T-cell (primary cell): ENCODE measurements at regions not wholly inside any gene's neighbourhood (a gene's known extent, or its start where the extent isn't known, plus 50 kb on each side); places are given as distances from the start of the nearest gene placed in this dataset.

Source experiments
- ATAC-seq, 4 experiments: fragments of 200-7000 bp in 3 of 4; fragments of 150-1000 bp in 1 of 4; cut with Tn5 transposase; replicated peaks in 1 of 4; 1 replicate in 3 of 4; 2 replicates in 1 of 4; pipeline ENCODE4 v1.10.0; 2021; ENCODE audit warnings: moderate library complexity in 3 of 4, mild to moderate bottlenecking in 2 of 4, moderate number of reproducible peaks in 1 of 4
- CTCF ChIA-PET, 2 donors: fragments of 300-600 bp; sonication (Branson Sonifier 250); formaldehyde crosslinking; loops; one replicate each; lab custom pipeline; 2022; ENCODE audit warnings: antibody characterized with exemption in 2 of 2; lab: Charles Lee
- POLR2A ChIA-PET, 2 donors: fragments of 300-600 bp; sonication (Branson Sonifier 250); formaldehyde crosslinking; loops; one replicate each; lab custom pipeline; 2022; ENCODE audit warnings: antibody characterized with exemption in 2 of 2; lab: Charles Lee
- DNase-seq, 35 experiments: peaks; one replicate each; pipeline versions ENCODE4 v3.0.0 to v3.0.0-alpha.2; 2013 to 2023
- H3K27ac ChIP-seq: one replicate; pipeline ENCODE4 v1.5.1; 2013; ENCODE audit warnings: low read length
- H3K27me3 ChIP-seq, 2 experiments: replicated peaks in 1 of 2; 1 replicate in 1 of 2; 2 replicates in 1 of 2; pipeline versions ENCODE4 v1.6.1 to v1.7.0; 2013; ENCODE audit warnings: low read length in 1 of 2, mixed read lengths in 1 of 2; ENCODE audit not compliant: control insufficient read depth in 2 of 2, insufficient read depth in 2 of 2; ENCODE audit errors: extremely low read depth in 1 of 2
- H3K36me3 ChIP-seq, 2 donors: 1 replicate in 1 of 2; 2 replicates in 1 of 2; pipeline versions ENCODE4 v1.6.1 to v1.7.0; 2013; ENCODE audit warnings: low read length in 1 of 2; ENCODE audit not compliant: control insufficient read depth in 2 of 2, insufficient read depth in 1 of 2; ENCODE audit errors: extremely low read depth in 1 of 2
- H3K4me1 ChIP-seq, 2 experiments: 1 replicate in 1 of 2; 2 replicates in 1 of 2; pipeline versions ENCODE4 v1.6.1 to v1.7.0; 2013; ENCODE audit warnings: low read length in 2 of 2, mixed read lengths in 1 of 2; ENCODE audit not compliant: insufficient read depth in 2 of 2, control insufficient read depth in 1 of 2; ENCODE audit errors: extremely low read depth in 1 of 2
- H3K4me3 ChIP-seq, 2 donors: 1 replicate in 1 of 2; 2 replicates in 1 of 2; pipeline versions ENCODE4 v1.5.1 to v1.7.0; 2013; ENCODE audit warnings: mild to moderate bottlenecking in 2 of 2, low read length in 1 of 2, moderate library complexity in 1 of 2; ENCODE audit not compliant: control insufficient read depth in 1 of 2; ENCODE audit errors: extremely low read depth in 1 of 2
- H3K9me3 ChIP-seq: 2 replicates; pipeline ENCODE4 v1.7.0; 2013
- H3K27ac Mint-ChIP-seq, 2 donors: one replicate each; pipeline ENCODE4 v1.8.0; 2020 to 2021; ENCODE audit warnings: mild to moderate bottlenecking in 2 of 2, mixed read lengths in 2 of 2
- H3K27me3 Mint-ChIP-seq, 2 donors: one replicate each; pipeline ENCODE4 v1.8.0; 2021 to 2022; ENCODE audit warnings: mixed read lengths in 2 of 2
- H3K36me3 Mint-ChIP-seq: one replicate; pipeline ENCODE4 v1.8.0; 2021; ENCODE audit warnings: mixed read lengths
- H3K4me1 Mint-ChIP-seq, 3 donors: one replicate each; pipeline ENCODE4 v1.8.0; 2020 to 2022; ENCODE audit warnings: mixed read lengths in 3 of 3, mild to moderate bottlenecking in 1 of 3
- H3K4me3 Mint-ChIP-seq, 3 donors: one replicate each; pipeline ENCODE4 v1.8.0; 2020 to 2022; ENCODE audit warnings: mild to moderate bottlenecking in 3 of 3, mixed read lengths in 3 of 3, moderate library complexity in 3 of 3
- H3K9me3 Mint-ChIP-seq, 3 donors: one replicate each; pipeline ENCODE4 v1.8.0; 2020 to 2022; ENCODE audit warnings: mixed read lengths in 3 of 3
- WGBS: methylation state at CpG from one replicate; pipeline ENCODE4 v1.1.5; 2013; ENCODE audit warnings: missing lambda C conversion rate; ENCODE audit not compliant: insufficient coverage; 5-methylcytosine and 5-hydroxymethylcytosine counted together

DNA sequence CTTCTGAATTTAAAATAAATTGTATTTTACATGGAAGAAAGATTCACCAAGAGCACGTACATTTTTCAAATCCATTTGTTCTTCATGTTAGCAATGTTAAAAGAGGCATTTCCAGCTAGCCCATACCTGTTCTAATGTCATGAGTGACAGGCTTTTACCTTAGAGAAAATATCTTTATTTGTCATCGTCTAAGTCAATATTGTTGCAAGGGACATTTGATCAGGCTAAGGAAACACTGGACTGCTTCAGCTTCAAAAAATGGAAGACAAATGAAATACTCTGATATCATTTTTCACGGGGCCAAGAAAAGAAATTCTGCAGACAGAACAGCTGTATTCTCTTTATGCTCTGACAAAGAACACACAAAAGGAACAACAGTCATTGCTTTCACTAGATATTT is 207.7 kb downstream of the RCHY1 start:
- Histone ChIP-seq H3K4me1 (no peaks in the 10 kb centered on the region), H3K27me3 (peaks cover 0 to 4% of the 10 kb centered on the region in 2 experiments), H3K36me3 (no peaks in the 10 kb centered on the region), H3K27ac (no peak overlapping the region), H3K4me3 (no peak overlapping the region), H3K9me3 (no peaks in the 10 kb centered on the region)
- CTCF ChIA-PET: no interaction called here
- H3K9me3 Mint-ChIP-seq: peaks cover 10 to 15% (median 14%) of the 10 kb centered on the region in 3 donors
- H3K27me3 Mint-ChIP-seq: no peaks in the 10 kb centered on the region
- H3K27ac Mint-ChIP-seq: no peak overlapping the region
- POLR2A ChIA-PET: no interaction called here
- WGBS: 100% methylated on average over 1 of the region's 3 CpGs
- no peak overlapping the region for H3K4me3 Mint-ChIP-seq
- no peak for ATAC-seq
- no peaks in the 10 kb centered on the region for H3K4me1 Mint-ChIP-seq
- no peak for DNase-seq
- H3K36me3 Mint-ChIP-seq: no peaks in the 10 kb centered on the region

- no peaks in the 10 kb centered on the region for H3K9me3 ChIP-seq
- Mint-ChIP-seq H3K9me3 (peaks cover 0 to 20% (median 2%) of the 10 kb centered on the region in 3 donors), H3K27ac (no peak overlapping the region), H3K4me1 (no peaks in the 10 kb centered on the region), H3K27me3 (no peaks in the 10 kb centered on the region), H3K36me3 (no peaks in the 10 kb centered on the region), H3K4me3 (no peak overlapping the region)
- H3K4me3 ChIP-seq: no peak overlapping the region
- peaks cover 0 to 5% of the 10 kb centered on the region in 2 experiments for H3K27me3 ChIP-seq
- no peaks in the 10 kb centered on the region for H3K4me1 ChIP-seq
- 100% methylated on average over 1 of the region's 2 CpGs for WGBS
- no peak for ATAC-seq
- CTCF ChIA-PET: no interaction called here
- no peak for DNase-seq
- H3K27ac ChIP-seq: no peak overlapping the region
- POLR2A ChIA-PET: no interaction called here
- H3K36me3 ChIP-seq: no peaks in the 10 kb centered on the region
Measured at GRCh38 chr4:75302648-75303047, 211.6 kb downstream of the RCHY1 start.

DNA sequence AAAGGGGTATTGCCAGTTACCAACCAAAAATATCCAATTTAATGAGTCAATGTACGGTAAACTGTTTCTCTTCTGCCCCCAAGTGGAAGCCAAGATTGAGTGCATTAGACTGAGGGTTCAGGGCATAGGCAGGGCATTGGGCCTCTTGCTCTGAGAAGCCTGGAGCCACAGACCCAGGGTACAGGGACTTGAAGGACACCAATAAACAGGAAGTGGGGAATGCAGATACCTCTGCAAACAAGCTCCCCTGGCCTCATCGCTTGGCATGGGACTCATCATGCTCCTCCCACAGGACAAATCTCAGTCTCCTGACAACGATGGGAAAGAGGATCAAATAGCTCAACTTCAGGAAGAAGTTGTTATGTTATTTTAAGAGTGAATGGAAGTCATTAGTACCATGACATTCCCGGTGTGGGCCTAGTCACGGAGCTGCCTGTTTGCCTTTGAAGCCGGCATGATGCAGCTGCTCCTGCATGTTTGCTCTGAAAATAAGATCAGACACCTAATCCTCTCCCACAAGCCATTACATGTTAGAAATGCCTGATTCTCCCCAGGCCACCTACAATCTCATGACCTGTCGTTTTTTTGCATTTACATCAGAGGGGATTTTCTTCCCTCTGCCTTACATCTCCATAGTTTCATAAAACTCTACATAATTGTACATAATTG is 224.2 kb downstream of the RCHY1 start:
- no peak overlapping the region for H3K27ac Mint-ChIP-seq
- peaks cover 0 to 5% (median 0%) of the 10 kb centered on the region in 3 donors for H3K9me3 Mint-ChIP-seq
- no peak overlapping the region for H3K4me3 ChIP-seq
- no peaks in the 10 kb centered on the region for H3K4me1 ChIP-seq
- POLR2A ChIA-PET: no interaction called here
- no peak for ATAC-seq
- H3K9me3 ChIP-seq: no peaks in the 10 kb centered on the region
- CTCF ChIA-PET: no interaction called here
- H3K4me1 Mint-ChIP-seq: no peaks in the 10 kb centered on the region
- H3K36me3 ChIP-seq: no peaks in the 10 kb centered on the region
- no peak overlapping the region for H3K27ac ChIP-seq
- H3K4me3 Mint-ChIP-seq: no peak overlapping the region
- H3K27me3 Mint-ChIP-seq: peaks cover 0 to 3% of the 10 kb centered on the region in 2 donors
- DNase-seq: no peak
- no peaks in the 10 kb centered on the region for H3K36me3 Mint-ChIP-seq
- 60% methylated on average over 1 of the region's 7 CpGs for WGBS
- no peaks in the 10 kb centered on the region for H3K27me3 ChIP-seq

GRCh38 chr4:75287738-75288517 is 226.3 kb downstream of the RCHY1 start:
- no peaks in the 10 kb centered on the region for H3K27me3 ChIP-seq
- Mint-ChIP-seq H3K4me1 (no peaks in the 10 kb centered on the region), H3K36me3 (no peaks in the 10 kb centered on the region), H3K27ac (no peak overlapping the region), H3K27me3 (peaks cover 0 to 3% of the 10 kb centered on the region in 2 donors), H3K9me3 (no peaks in the 10 kb centered on the region), H3K4me3 (no peak overlapping the region)
- ChIA-PET POLR2A (no interaction called here), CTCF (no interaction called here)
- WGBS: 51% methylated on average over 4 of the region's 8 CpGs
- ATAC-seq (no peak), DNase-seq (no peak)
- H3K36me3 ChIP-seq: no peaks in the 10 kb centered on the region
- H3K27ac ChIP-seq: no peak overlapping the region
- no peak overlapping the region for H3K4me3 ChIP-seq
- H3K9me3 ChIP-seq: no peaks in the 10 kb centered on the region
- no peaks in the 10 kb centered on the region for H3K4me1 ChIP-seq

GRCh38 chr4:75285837-75286236 is 228.4 kb downstream of the RCHY1 start:
- Histone ChIP-seq H3K4me3 (no peak overlapping the region), H3K27ac (no peak overlapping the region), H3K9me3 (no peaks in the 10 kb centered on the region), H3K4me1 (no peaks in the 10 kb centered on the region), H3K36me3 (no peaks in the 10 kb centered on the region), H3K27me3 (no peaks in the 10 kb centered on the region)
- no peaks in the 10 kb centered on the region for H3K9me3 Mint-ChIP-seq
- DNase-seq (no peak), ATAC-seq (no peak)
- no peaks in the 10 kb centered on the region for H3K36me3 Mint-ChIP-seq
- no peak overlapping the region for H3K4me3 Mint-ChIP-seq
- H3K27ac Mint-ChIP-seq: no peak overlapping the region
- H3K27me3 Mint-ChIP-seq: peaks cover 0 to 3% of the 10 kb centered on the region in 2 donors
- ChIA-PET CTCF (no interaction called here), POLR2A (no interaction called here)
- no peaks in the 10 kb centered on the region for H3K4me1 Mint-ChIP-seq
- WGBS: 67% methylated on average over 1 of the region's 2 CpGs

GRCh38 chr4:75284831-75285230 is 229.4 kb downstream of the RCHY1 start:
- no peak overlapping the region for H3K27ac Mint-ChIP-seq
- Histone ChIP-seq H3K4me1 (no peaks in the 10 kb centered on the region), H3K9me3 (no peaks in the 10 kb centered on the region), H3K27ac (no peak overlapping the region), H3K36me3 (no peaks in the 10 kb centered on the region), H3K27me3 (no peaks in the 10 kb centered on the region), H3K4me3 (no peak overlapping the region)
- ATAC-seq (no peak), DNase-seq (no peak)
- H3K27me3 Mint-ChIP-seq: peaks cover 0 to 3% of the 10 kb centered on the region in 2 donors
- no peaks in the 10 kb centered on the region for H3K4me1 Mint-ChIP-seq
- ChIA-PET POLR2A (no interaction called here), CTCF (no interaction called here)
- H3K36me3 Mint-ChIP-seq: no peaks in the 10 kb centered on the region
- no peaks in the 10 kb centered on the region for H3K9me3 Mint-ChIP-seq
- H3K4me3 Mint-ChIP-seq: no peak overlapping the region
